ENCODE measurements at regions not wholly inside any gene's neighbourhood (a gene's known extent, or its start where the extent isn't known, plus 50 kb on each side); places are given as distances from the start of the nearest gene placed in this dataset.

GRCh38 chr11:45471266-45471665, 185.1 kb upstream of the SYT13 start:
- TF ChIP-seq CTCF (conservative IDR thresholded peaks at IDR 0.05; ENCODE audit: low read depth, low read length) = no peak
- TF ChIP-seq POLR2A (IDR thresholded peaks at IDR 0.05; ENCODE audit: low read depth, low read length) = no peak
- TF ChIP-seq CHD1 (IDR thresholded peaks at IDR 0.05; ENCODE audit: low read depth, low read length) = no peak
- no peak for TF ChIP-seq RAD21 (IDR thresholded peaks at IDR 0.05; ENCODE audit: low read length)

All from IMR-90 (cell line).